GM18519 (cell line): ENCODE measurements at regions not wholly inside any gene's neighbourhood (a gene's known extent, or its start where the extent isn't known, plus 50 kb on each side); places are given as distances from the start of the nearest gene placed in this dataset.
"Not testable (repeated sequence)": the region's sequence is repeated elsewhere in the genome, so short reads cannot be mapped to it uniquely, and the experiment has no call there.

Experiments used
- ATAC-seq: cut with Tn5 transposase; IDR thresholded peaks from one replicate; pipeline ENCODE4 v1.9.1; 2021; ENCODE audit warnings: mild to moderate bottlenecking, moderate library complexity; ENCODE audit not compliant: unreplicated experiment, low FRiP score

DNA sequence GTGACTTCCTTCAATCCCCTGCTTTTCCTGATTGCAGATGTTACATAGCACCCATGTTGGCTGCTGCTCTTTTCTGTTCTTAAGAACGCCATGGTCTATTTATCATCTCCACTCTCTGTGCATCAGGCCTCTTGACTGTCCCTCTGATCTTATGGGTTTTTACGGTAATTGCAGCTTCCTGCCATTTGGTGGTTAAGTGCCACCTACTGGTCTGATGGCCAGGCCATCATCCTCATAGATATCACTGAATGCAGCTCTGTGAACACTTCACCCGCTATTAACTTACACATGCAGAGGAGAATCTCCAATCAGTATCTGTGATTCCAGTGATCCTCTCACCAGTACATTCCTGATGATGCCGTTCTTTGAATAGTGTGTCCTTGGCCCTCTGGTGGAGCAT lies 382.4 kb downstream of the TRAM1L1 start:
- no peak for ATAC-seq

DNA sequence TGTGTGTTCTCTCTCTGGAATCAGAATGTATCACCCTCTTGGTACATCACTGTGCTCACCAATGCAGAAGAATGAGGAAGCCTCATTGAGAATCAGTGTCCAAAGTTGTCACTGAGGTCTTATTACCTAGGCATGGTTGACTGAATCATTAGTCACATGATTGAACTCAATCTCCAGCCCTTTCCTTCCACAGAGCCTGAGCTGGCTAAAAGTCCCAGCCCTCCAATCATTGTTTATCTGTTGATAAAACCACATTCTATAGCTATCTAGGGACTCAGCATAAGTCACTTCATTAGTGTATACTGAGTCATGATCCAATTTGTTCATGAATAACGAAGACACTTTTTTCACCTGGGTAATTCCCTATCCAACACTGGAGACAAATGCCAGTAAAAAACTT lies 396.8 kb downstream of the TRAM1L1 start:
- ATAC-seq: no peak

GRCh38 chr4:116668190-116668589 lies 417.2 kb downstream of the TRAM1L1 start:
- ATAC-seq: no peak

- ATAC-seq: no peak
These were observed 419.7 kb downstream of the TRAM1L1 start for GRCh38 chr4:116665716-116666115.

GRCh38 chr4:116664198-116664597 lies 421.2 kb downstream of the TRAM1L1 start:
- ATAC-seq: no peak

DNA sequence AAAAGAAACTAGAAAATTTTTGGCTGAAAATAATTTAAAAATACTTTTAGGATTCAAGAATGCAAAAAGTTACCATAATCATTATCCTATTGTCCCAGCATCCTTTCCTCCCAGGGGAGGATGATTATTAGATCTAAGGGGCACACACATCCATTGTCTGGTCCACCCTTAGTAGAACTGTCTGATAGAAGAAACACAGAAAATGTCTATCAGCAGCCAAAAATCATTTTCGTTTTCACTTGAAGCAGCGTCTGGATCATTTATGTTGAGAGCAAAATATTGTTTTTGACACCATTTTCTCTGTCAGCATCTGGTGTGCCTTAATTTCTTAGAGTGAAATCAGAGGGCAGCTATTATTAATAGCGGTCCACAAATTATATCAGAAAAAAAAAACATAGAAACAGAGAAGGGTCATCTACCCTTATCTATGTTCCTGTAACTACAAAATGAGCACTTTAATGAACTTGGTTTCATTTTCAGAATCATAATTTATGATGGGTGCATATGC lies 446.3 kb downstream of the TRAM1L1 start:
- no peak for ATAC-seq

GRCh38 chr4:116638592-116638991 lies 446.8 kb downstream of the TRAM1L1 start:
- no peak for ATAC-seq

GRCh38 chr4:116636917-116637316 lies 448.5 kb downstream of the TRAM1L1 start:
- peak; percentile 95 for ATAC-seq

- no peak for ATAC-seq
These were observed 453.1 kb downstream of the TRAM1L1 start for GRCh38 chr4:116632269-116632668.

- no peak for ATAC-seq
These were observed 456.8 kb downstream of the TRAM1L1 start for GRCh38 chr4:116628598-116628997.

GRCh38 chr4:116627545-116627944 lies 457.8 kb downstream of the TRAM1L1 start:
- no peak for ATAC-seq

GRCh38 chr4:116619508-116619907 lies 465.9 kb downstream of the TRAM1L1 start:
- not testable (repeated sequence) for ATAC-seq

DNA sequence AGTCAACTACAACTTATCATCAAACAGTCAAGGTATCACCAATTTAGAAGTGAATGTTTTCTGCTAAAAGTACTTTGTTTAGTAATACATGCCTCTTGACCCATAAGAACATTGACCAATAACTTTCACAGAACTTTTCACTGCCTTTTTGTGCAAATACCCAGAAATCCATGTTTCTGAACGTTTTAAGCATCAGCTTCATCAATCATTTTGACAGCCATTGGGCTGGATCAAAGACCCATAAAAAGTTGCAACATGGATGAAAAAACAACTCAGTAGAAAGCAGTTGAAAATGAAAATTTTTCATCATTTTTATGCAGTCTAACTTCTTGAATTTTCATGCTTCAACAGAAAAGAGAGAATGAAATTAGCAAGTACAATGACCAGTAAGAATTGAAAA lies 466.7 kb downstream of the TRAM1L1 start:
- ATAC-seq: no peak

DNA sequence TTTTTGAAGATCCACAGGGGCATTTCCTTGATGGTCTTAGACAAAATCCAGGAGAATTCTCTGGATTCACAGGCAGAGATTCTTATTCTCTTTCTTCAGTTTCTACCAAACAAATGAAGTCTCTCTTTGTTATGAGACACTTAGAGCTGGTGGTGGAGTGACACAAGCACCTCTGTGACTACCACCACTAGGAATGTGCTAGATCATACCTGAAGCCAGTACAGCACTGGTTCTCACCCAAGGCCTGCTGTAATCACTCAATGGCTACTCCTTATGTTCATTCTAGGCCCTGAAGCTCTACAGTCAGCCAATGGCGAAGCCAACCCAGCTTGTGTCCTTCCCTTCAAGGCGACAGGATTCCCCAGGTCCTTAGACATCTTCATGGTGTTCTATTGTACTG lies 482.3 kb downstream of the TRAM1L1 start:
- no peak for ATAC-seq

- ATAC-seq: no peak
These were observed 485.5 kb downstream of the TRAM1L1 start for GRCh38 chr4:116599859-116600258.

GRCh38 chr4:116598980-116599789 lies 486.2 kb downstream of the TRAM1L1 start:
- ATAC-seq: no peak

- ATAC-seq: no peak
These were observed 487.0 kb downstream of the TRAM1L1 start for GRCh38 chr4:116598155-116598979.

DNA sequence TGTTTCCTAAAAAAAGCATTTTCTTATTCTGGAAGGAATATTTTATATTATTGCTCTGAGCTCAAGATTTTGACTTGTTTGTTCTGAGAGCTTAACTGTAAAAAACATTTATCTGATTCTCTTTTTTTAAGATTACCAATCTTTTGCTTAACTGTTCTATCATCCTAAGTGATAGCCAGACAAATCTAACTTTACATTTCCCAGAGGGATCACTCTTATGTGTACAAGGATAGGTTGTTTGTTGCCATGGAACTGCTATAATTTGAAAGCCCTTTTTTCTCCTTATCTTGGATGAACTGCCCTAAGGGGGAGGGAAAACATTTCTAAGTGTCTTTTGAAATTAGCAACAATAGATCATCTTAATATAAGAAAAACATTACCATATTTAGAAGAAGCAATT lies 494.7 kb downstream of the TRAM1L1 start:
- no peak for ATAC-seq

- no peak for ATAC-seq
These were observed 496.6 kb downstream of the TRAM1L1 start for GRCh38 chr4:116588783-116589182.

DNA sequence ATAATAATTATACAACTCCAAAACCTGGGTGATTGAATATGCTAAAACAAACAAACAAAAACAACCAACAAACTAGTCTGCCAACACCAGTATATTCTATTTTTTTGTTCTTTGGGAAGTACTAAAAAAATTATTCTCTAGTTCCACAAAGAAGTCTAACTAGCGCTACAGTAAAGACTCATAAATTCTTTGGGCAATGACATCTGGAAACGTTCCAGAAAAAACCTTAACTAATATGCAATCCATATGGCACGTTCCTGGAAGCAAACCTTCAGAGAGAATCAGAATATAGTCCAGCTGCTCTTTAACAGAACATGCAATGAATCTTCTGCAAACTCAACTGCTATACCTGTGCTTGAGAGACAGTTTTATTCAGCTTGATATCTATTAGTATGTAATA lies 500.1 kb downstream of the TRAM1L1 start:
- no peak for ATAC-seq

GRCh38 chr4:116577321-116577720 lies 508.1 kb downstream of the TRAM1L1 start:
- no peak for ATAC-seq
